GM13976 (cell line): ENCODE measurements at regions not wholly inside any gene's neighbourhood (a gene's known extent, or its start where the extent isn't known, plus 50 kb on each side); places are given as distances from the start of the nearest gene placed in this dataset.

Source experiments
- DNase-seq: peaks from one replicate; pipeline ENCODE4 v3.0.0; 2012; ENCODE audit warnings: low spot score
- CTCF ChIP-seq: IDR thresholded peaks from 2 replicates; pipeline ENCODE4 v1.5.1; 2012; ENCODE audit warnings: borderline replicate concordance, mild to moderate bottlenecking; ENCODE audit not compliant: insufficient read depth; ENCODE audit errors: extremely low read depth, missing control alignments, control extremely low read depth
- in situ Hi-C: fragments of 300-500 bp; cut with MboI; formaldehyde crosslinking; loops from one replicate; pipeline ENCODE4 v1.12.0; 2022; ENCODE audit warnings: low sequenced_read_pairs, mixed read lengths, inconsistent platforms; ENCODE audit not compliant: unreplicated experiment

GRCh38 chr3:5270666-5271371 lies 83.3 kb downstream of the EDEM1 start:
- no peak for TF ChIP-seq CTCF
- in situ Hi-C loops: no loop called here
- DNase-seq: no peak

GRCh38 chr3:5271372-5271683 lies 83.8 kb downstream of the EDEM1 start:
- no peak for DNase-seq
- TF ChIP-seq CTCF: no peak
- in situ Hi-C loops: no loop called here

GRCh38 chr3:5272387-5272786 lies 84.9 kb downstream of the EDEM1 start:
- DNase-seq: no peak
- TF ChIP-seq CTCF: no peak
- in situ Hi-C loops: no loop called here

- DNase-seq: no peak
- in situ Hi-C loops: no loop called here
- TF ChIP-seq CTCF: no peak
Observed at GRCh38 chr3:5274091-5274490, 86.6 kb downstream of the EDEM1 start.

- TF ChIP-seq CTCF: no peak
- in situ Hi-C loops: no loop called here
- DNase-seq: no peak
Observed at GRCh38 chr3:5275529-5275928, 88.0 kb downstream of the EDEM1 start.

- TF ChIP-seq CTCF: no peak
- no peak for DNase-seq
- in situ Hi-C loops: no loop called here
Observed at GRCh38 chr3:5276934-5277333, 89.4 kb downstream of the EDEM1 start.
